Effector CD8-positive, alpha-beta T cell (primary cell): ENCODE measurements at regions not wholly inside any gene's neighbourhood (a gene's known extent, or its start where the extent isn't known, plus 50 kb on each side); places are given as distances from the start of the nearest gene placed in this dataset.
"Not testable (repeated sequence)": the region's sequence is repeated elsewhere in the genome, so short reads cannot be mapped to it uniquely, and the experiment has no call there.

Source experiments
- DNase-seq: peaks from one replicate; lab custom pipeline; 2025; lab: John Stamatoyannopoulos, UW

DNA sequence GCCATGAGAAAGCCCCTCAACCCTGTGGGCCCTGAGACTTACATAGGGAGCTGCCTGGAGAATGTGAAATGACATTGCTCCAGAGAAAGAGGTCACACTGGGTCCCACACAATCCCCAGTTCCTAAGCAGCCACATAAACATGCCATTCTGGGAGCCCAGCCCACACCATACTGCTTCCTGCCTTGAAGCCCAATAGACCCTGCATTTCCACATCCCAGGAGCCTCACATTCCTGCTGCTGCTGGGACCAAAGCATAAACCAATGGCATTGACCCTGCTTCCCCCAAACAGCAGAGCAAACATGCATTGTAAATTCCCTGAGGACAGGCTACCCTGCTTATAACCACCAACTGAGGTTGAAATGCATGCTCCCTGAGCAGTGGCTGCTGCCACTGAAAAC is 1117.6 kb upstream of the SLC39A10 start:
- DNase-seq = no peak

DNA sequence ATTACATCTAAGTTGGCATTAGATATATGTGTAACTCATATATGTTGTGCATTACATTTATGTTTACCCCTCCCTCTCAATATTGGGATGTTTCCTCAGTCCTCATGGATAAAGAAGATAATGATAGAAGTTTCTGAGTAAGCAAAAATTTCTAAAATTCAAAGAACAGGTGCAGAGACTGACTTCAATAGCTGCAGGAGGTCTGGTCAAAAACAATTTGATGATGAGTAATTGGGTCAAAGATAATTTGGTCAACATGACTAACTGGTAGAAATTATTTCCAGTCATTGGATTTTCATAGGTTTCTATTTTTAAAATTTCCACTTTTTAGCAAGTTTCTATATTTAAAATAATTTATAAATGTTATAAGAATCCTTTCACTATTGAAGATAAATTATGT is 1130.9 kb upstream of the SLC39A10 start:
- no peak for DNase-seq

DNA sequence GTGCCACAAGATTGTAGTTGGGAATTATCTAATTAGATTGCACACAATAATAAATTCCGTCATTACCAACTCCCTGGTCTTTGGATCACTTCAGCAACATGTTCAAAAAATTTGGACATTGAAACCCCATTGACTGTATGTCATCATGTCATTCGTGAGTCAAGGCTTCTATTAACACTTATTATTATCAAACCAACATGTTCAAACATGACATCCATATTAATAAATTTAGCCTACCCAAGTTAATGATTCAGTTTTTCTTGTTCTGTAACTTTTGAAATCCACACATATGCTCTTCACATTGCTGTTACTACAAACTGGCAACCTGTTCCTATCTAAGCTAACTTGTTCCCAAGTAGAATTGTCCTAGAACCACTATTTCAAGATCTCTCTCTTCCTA is 1142.7 kb upstream of the SLC39A10 start:
- DNase-seq = no peak

DNA sequence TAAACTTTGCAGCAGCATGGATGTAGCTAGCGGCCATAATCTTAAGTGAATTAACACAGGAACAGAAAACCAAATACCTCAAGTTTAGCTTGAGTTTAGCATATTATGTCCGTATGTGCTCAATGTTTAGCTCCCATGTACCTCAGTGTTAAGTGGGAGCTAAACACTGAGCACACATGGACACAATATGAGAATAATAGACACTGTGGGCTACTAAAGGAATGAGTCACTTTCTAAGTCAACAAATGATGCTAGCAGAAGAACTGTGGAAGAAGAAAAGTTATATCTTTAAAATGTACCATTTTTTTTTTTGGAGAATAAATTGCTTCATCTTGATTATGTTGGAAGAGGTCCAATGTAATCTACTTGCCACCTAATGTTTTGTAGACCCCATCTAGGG is 1146.0 kb upstream of the SLC39A10 start:
- not testable (repeated sequence) for DNase-seq

- not testable (repeated sequence) for DNase-seq
These were observed 1152.2 kb upstream of the SLC39A10 start for GRCh38 chr2:194504876-194505275.

- DNase-seq = no peak
These were observed 1162.0 kb upstream of the SLC39A10 start for GRCh38 chr2:194495046-194495445.

DNA sequence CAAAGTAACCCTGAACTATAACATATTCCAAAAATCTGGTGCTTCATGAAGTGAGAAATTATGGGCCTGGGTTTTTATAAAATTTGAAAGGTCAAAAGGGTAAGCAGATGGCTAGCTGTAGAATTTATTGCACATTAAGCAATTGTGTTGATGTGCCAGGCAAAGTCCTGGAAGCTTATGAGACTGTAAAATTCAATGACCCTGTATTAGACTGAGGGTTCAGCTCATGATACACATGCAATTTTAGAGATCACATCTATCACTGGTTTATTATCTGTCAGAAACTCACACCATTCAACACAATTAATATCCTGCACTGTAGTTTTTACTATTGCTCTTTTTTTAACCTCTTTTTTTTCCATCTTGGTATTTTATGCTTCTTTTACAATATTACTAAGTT is 1162.6 kb upstream of the SLC39A10 start:
- DNase-seq = no peak

DNA sequence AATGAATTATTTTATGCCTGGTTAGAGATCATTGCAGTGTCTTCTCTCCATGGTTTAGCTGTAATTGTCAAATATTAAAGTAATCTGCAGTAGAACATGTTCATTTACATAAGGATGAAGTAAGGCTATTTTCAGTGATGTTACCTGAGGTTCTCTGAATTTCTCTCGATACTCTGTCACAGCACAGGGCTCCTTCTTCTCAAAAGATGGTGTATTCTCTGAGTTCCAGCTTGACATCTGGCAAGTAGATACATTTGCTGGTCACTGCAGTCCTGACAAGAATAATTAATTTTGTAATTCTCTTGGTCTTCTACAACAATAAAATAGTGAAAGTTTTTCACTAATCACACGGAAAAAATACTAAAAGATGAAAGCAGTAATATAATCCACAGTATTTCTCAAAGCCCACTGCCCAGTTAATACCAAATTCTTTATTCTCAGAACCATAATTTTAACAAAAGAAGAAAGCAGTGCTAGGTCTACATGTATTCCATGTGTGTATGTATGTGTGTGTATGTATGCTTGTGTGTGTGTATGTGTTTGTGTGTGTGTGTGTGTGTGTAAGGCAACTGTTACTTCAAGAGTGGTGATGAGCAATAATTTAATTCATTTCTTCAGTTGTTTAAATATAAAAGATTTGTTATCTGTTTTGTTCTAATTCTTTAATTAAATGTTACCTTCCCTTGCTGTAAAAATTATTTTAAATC is 1165.5 kb upstream of the SLC39A10 start:
- DNase-seq = no peak

- no peak for DNase-seq
These were observed 1170.7 kb upstream of the SLC39A10 start for GRCh38 chr2:194486326-194486725.

- DNase-seq = no peak
These were observed 1174.0 kb upstream of the SLC39A10 start for GRCh38 chr2:194483041-194483440.

GRCh38 chr2:194465641-194466040 is 1191.4 kb upstream of the SLC39A10 start:
- no peak for DNase-seq

- DNase-seq = no peak
These were observed 1191.9 kb upstream of the SLC39A10 start for GRCh38 chr2:194464964-194465638.

DNA sequence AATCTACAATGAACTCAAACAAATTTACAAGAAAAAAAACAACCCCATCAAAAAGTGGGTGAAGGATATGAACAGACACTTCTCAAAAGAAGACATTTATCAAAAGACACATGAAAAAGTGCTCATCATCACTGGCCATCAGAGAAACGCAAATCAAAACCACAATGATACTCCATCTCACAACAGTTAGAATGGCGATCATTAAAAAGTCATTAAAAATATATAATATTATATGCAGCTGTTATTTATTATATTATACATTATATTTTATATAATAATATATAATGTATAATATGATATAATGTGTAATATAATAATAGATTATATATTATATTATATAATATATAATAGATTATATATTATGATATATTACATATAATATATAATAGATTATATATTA is 1194.1 kb upstream of the SLC39A10 start:
- DNase-seq = not testable (repeated sequence)

- no peak for DNase-seq
These were observed 1201.7 kb upstream of the SLC39A10 start for GRCh38 chr2:194455358-194455757.

- no peak for DNase-seq
These were observed 1204.5 kb upstream of the SLC39A10 start for GRCh38 chr2:194452504-194452903.

DNA sequence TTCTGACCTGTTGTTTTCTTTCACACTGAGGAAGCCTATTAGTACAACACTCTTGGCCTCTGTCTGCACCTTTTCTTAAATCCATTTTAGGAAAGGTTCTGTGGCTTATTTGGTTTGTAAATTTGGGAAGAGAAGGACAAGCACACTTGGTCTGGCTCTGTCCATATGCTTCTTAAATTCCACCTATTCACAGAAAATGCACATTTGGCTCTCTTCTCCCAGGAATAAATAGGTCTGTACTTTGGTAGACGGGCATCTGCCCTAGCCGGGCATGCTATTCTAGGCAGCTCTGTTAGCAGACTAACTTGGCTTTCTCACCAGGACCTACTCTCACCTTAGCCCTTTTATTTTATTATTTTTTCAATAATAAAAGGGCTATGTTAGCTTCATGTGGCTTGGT is 1211.8 kb upstream of the SLC39A10 start:
- no peak for DNase-seq

- DNase-seq = no peak
These were observed 1213.1 kb upstream of the SLC39A10 start for GRCh38 chr2:194443926-194444325.

GRCh38 chr2:194424683-194425209 is 1232.3 kb upstream of the SLC39A10 start:
- no peak for DNase-seq

GRCh38 chr2:194411221-194411620 is 1245.8 kb upstream of the SLC39A10 start:
- DNase-seq = no peak

GRCh38 chr2:194395818-194396217 is 1261.2 kb upstream of the SLC39A10 start:
- DNase-seq = no peak

DNA sequence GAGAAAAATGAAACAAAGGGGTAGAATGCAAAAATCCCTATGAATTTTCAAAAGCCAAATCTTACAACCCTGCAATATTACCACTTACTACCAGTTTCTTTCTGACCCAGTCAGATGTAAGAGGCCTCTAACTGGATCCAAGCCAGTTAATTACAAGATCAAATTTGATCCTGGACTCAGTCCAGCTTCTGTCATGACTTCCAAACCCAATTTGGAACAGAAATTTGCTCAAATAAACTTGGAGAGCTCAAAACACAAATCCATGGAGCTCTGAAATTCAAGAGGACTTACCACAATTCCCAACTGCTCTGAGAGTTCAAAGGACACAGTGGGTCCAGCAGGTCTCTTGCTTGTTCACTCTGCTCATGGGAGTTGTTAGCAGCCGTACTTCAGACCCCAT is 1271.7 kb upstream of the SLC39A10 start:
- no peak for DNase-seq

- DNase-seq = no peak
These were observed 1273.6 kb upstream of the SLC39A10 start for GRCh38 chr2:194383401-194383800.

DNA sequence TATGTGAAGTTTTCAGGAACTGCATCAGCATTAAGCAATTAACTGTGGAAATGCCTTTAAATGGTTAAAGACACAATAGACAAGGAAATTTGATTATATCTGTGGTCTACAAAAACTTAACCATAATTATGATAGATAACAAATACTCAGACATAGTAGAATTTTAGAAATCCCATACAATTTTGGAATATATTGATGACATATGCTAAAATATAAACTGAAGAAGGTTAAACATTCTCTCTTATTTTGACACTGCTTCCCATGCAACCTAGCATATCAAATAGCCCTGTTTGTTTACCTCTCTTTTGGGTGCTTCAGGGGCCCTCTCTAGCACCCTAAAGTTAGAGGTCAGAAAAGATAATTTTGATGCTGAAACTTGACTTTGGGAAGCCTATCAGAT is 1274.8 kb upstream of the SLC39A10 start:
- DNase-seq = no peak
